ENCODE measurements at regions not wholly inside any gene's neighbourhood (a gene's known extent, or its start where the extent isn't known, plus 50 kb on each side); places are given as distances from the start of the nearest gene placed in this dataset.

- no peak for DNase-seq (ENCODE audit: low read depth)
Observed at GRCh38 chr13:44054525-44054924, 174.8 kb downstream of the LACC1 start.

DNA sequence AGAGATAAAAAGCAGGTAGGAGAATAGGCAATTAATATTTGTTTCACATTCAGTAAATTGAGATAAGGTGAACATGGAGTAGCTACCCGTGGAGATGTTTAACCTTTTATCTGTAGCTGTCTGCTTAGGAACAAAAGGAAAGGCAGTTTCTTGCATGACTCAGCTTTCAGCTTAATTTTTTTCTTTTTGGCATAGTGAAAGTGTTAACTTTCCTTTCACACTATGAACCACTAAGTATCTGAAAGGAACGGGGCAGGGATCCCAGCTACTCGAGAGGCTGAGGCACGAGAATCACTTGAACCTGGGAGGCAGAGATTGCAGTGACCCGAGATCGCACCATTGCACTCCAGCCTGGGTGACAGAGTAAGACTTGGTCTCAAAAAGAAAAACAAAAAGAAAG is 176.0 kb downstream of the LACC1 start:
- peak; percentile 13 for DNase-seq (ENCODE audit: low read depth)

GRCh38 chr13:44058067-44058466 is 178.4 kb downstream of the LACC1 start:
- DNase-seq (ENCODE audit: low read depth) = no peak

DNA sequence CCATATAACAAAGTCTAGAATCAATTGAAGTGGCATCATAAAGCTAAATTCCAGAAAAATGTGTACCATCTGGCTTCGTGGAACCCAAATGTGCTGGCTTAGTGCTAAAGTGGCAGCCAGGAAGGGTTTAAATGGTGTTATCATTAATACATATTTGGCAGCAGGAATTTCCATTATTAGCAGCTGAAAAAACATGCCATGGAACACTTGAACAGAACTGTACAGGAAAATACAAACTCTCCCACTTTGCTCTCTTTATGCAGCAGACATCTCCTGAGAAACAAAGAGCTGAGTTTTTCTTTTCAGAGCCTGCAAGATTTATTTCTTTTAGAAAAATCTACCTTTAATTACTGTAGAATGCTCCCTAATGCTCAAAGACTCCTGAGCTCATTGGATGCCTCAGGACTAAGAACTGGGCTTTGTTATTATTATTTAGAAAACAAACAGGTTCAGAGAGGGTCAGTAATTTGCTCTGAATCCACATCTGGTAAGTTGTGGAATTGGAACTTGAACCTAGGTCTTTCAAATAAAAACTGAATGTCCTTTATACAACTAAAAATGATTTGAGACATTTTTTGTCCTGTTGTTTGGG is 179.0 kb downstream of the LACC1 start:
- no peak for DNase-seq (ENCODE audit: low read depth)

DNA sequence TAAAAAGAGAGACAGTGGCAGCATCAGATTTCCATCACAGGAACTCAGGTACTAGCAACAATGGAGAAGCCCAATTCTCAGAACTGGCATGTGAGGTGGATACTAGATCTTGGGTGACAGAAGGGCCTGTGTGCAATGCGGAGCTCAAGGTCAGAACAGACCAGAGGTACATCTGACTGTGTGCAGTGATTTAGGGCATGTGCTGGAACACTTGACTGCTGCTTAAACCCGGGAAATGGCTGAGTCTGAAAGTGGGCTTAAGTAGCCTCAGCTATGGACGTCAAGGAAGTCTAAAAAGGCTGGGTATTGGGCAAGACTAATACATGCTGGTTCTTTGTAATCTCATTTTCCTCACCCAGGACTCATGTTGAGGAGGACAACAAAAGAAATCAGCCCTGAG is 182.2 kb downstream of the LACC1 start:
- no peak for DNase-seq (ENCODE audit: low read depth)

DNA sequence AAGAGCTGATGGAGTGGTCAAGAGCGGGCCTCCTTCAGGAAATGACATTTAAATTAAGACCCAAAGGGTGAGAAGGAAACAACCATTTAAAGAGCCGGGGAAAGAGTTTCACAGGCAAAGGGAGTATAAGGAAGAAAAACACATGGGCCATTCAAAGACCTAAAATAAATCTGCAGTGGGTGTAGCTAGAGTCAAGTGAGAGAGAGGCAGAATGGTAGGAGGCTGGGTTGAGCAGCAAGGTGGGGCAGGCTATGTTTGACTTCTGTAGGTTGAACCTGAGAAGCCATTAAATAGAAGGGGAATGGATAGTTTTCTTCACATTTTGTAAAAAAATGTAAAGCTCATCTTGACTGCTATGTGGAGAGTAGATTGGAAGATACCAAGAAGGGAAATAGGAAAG is 183.8 kb downstream of the LACC1 start:
- DNase-seq (ENCODE audit: low read depth) = no peak

DNA sequence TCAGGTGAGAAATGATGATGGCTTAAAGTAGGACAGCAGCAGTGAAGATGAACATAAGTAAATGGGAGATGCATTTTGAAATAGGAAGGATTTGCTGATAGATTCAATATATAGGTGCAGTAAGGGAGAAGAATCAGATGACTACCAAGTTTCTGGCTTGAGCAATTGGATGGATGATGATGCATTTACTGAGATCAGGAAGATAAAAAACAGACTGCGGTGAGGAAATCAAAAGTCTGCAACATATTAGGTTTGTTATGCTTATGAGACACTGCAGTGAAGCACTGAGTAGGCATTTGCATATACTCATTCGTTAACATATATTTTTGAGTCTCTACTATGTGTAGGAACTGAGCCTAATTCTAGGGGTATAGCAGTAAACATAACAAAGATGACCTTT is 184.2 kb downstream of the LACC1 start:
- no peak for DNase-seq (ENCODE audit: low read depth)

DNA sequence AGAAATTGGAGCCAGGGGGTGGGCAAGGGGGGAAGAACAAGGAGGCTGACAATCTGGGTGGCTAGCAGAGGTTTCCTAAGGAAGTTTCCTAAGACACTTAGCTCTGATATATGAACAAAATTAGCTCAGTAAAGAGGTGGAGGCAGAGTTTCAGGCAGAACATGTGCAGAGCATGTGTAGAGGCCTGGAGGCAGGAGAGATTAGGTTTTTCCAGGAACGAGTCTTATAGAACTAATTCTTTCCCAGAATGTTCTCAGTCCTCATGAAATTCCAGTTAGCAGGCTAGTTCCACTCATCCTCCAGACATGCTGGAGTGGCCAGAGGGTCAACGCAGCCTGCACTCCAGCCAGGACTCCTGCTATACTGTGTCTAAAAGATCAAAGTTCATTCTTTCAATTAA is 184.7 kb downstream of the LACC1 start:
- DNase-seq (ENCODE audit: low read depth) = no peak

GRCh38 chr13:44068169-44068568 is 188.5 kb downstream of the LACC1 start:
- peak; percentile 19 for DNase-seq (ENCODE audit: low read depth)

GRCh38 chr13:44068737-44069136 is 189.0 kb downstream of the LACC1 start:
- peak; percentile 29 for DNase-seq (ENCODE audit: low read depth)

GRCh38 chr13:44072536-44072935 is 192.8 kb downstream of the LACC1 start:
- DNase-seq (ENCODE audit: low read depth) = no peak

DNA sequence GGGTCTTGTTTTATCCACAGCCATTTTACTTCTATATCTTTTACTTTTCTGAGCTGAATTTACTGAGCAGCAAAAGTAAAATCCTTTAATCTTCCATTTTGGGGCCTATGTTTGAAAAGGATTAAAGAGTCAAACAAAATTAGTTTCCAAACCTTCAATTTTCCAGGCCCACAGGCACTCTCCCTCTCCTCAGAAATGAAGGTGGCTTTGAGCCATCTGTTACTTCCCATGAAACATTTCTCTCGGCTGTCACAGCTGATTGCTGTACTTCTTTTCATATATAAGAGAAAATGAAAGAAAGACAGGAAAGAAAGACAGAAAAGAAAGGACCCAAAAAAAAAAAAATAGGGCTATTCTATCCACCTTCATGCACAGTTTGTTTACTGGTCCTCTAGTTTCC is 194.9 kb downstream of the LACC1 start:
- DNase-seq (ENCODE audit: low read depth) = no peak

GRCh38 chr13:44075113-44075512 is 195.4 kb downstream of the LACC1 start:
- DNase-seq (ENCODE audit: low read depth) = no peak

DNA sequence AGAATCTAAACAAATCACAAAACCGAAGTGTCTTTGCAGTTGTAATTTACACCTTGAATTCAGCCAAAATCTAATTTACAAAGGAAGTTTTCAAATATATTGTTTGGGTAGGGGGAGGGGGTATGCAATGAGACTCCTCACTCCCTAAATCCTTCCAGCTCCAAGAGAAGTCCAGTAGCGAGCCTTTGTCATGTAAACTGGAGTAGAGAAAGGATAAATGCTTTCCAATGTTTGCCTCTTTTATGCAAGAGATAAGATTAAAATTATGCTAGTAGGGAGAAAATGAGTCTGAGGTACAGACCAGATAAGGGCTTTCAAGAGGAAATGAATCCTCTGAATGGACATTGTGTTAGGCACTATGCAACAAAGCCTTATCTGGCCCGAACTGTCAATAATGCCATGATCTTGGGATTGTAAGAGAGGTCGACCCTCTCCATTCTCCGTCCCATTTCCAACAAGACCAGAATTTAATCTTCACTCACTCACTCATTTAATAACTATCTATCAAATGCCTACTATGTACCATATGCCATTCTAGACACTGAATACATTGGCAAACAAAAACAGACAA is 199.2 kb downstream of the LACC1 start:
- no peak for DNase-seq (ENCODE audit: low read depth)

GRCh38 chr13:44079413-44080205 is 199.9 kb downstream of the LACC1 start:
- no peak for DNase-seq (ENCODE audit: low read depth)

GRCh38 chr13:44084146-44084545 is 204.4 kb downstream of the LACC1 start:
- no peak for DNase-seq (ENCODE audit: low read depth)

DNA sequence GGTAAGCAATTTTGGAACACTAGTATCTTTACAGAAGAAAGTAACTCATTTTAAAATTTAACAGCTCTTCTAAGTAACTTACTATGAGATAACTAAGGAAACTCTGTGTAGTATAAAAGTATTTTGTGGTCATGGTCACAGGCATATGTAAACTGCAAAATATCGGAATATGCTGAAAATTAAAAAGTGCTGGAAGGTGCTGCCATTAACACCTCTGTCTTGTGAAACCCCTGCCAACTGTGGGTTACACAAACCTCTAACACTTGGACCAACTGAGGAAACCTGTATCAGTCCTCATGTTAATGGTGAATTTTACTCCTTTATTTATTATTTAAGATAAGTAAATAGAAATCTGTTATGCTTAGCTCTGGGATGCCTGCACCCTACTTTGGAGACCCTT is 206.7 kb downstream of the LACC1 start:
- DNase-seq (ENCODE audit: low read depth) = no peak

GRCh38 chr13:44088411-44088810 is 208.7 kb downstream of the LACC1 start:
- no peak for DNase-seq (ENCODE audit: low read depth)

DNA sequence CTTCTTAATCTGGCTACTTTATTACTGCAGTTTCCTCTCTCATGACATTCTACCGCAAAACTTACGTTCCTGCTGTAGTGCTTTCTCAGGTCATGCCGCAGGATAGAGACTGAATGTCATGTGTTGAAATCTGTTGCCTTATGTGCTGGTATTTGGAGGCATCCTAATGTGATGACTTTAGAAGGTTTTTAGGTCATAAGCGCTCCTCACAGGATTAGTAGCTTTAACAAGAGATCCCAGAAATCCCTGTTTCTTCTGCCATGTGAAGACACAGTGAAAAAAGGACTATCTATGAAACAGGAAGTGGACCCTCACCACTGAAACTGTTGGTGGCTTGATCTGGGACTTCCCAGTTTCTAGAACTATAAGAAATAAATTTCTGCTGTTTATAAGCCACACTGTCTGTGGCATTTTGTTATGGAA is 209.3 kb downstream of the LACC1 start:
- no peak for DNase-seq (ENCODE audit: low read depth)

- DNase-seq (ENCODE audit: low read depth) = no peak
Observed at GRCh38 chr13:44089452-44089851, 209.7 kb downstream of the LACC1 start.

GRCh38 chr13:44092078-44092970 is 212.6 kb downstream of the LACC1 start:
- no peak for DNase-seq (ENCODE audit: low read depth)

Data from Daoy (cell line).